Erythroblast (primary cell): ENCODE measurements at regions not wholly inside any gene's neighbourhood (a gene's known extent, or its start where the extent isn't known, plus 50 kb on each side); places are given as distances from the start of the nearest gene placed in this dataset.
"Not testable (repeated sequence)": the region's sequence is repeated elsewhere in the genome, so short reads cannot be mapped to it uniquely, and the experiment has no call there.

Experiments
- DNase-seq, 2 experiments: peaks; one replicate each; lab custom pipeline; 2025; lab: John Stamatoyannopoulos, UW
- GATA1 ChIP-seq: IDR thresholded peaks from 2 replicates; pipeline ENCODE4 v1.6.1; 2011; ENCODE audit warnings: low read depth, mild to moderate bottlenecking, control low read depth, low read length, moderate library complexity
- POLR2A ChIP-seq: IDR thresholded peaks from 2 replicates; pipeline ENCODE4 v1.6.1; 2011; ENCODE audit warnings: mild to moderate bottlenecking, low read length

DNA sequence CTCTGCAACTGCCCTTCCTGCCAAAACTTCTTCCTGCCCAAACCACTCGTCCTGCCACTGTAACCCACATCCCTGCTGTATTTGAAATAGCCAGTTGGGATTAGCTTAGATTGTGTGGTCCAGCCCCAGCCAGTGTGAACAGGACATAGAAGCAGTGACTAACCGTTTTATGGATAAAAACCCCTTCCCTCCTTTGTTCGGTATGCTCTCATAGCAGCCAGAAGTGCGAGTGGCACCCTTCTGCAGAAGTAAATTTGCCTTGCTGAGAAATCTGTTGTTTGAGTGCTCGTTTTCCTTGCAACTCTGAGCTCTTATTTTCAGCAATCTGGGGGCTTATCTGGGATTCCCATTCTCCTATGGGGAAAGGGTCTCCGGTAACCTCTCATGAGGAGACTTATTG lies 470.0 kb downstream of the PRDM9 start:
- TF ChIP-seq GATA1 = no peak
- no peak for TF ChIP-seq POLR2A
- DNase-seq = no peak

GRCh38 chr5:23977997-23978396 lies 470.6 kb downstream of the PRDM9 start:
- peak; percentile 27 to 33 for DNase-seq
- TF ChIP-seq POLR2A (no peak), GATA1 (no peak)

DNA sequence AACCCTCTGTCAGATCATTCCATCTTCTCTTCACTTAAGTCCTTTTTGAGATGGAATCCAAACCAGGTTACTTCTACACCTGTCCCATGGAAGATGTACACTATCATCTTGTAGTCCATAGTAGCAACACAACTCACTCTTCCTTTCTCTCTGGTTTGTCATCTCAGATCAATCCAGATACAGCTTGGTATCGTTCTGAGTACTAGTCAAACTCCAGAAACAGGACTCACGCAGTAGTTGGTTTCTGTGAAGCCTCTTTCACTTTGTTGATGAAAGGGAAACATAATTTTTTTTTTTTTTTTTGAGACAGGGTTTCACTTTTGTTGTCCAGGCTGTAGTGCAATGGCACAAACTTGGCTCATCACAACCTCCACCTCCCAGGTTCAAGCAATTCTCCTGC lies 484.0 kb downstream of the PRDM9 start:
- no peak for TF ChIP-seq GATA1
- TF ChIP-seq POLR2A = no peak
- DNase-seq = no peak

DNA sequence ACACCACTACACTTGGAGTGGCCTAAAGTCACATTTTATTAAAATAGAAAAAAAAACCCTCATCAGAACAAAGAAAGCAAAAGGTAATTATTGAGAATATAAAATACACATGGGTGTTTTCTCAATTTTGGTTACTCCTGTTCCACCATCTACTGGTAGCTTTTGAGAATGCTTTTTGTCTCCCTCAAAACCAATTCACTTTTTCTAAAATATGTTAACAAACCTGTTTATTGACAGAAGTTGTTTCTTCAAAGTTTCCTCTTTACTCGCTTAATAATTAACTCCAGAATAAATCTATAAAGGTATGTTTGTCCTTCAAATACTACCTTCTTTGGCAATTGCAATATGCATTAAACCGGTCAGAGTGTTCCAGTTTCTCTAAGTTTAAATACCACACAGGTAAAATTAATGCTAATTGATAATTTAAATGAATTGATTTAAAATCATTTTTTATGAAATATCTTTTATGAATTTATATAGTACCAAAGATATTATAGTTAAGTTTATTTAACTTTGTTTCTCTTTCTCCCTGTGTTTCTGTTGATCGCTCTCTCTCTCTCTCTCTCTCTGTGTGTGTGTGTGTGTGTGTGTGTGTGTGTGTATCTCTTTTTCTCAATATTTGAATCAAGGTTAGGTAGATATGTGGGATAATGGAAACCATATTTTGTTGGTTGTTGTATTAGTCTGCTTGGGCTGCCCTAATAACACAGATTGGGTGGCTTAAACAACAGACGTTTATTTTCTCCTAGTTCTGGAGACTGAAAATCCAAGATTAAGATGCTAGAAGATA lies 487.4 kb downstream of the PRDM9 start:
- TF ChIP-seq POLR2A = no peak
- no peak for TF ChIP-seq GATA1
- no peak for DNase-seq

DNA sequence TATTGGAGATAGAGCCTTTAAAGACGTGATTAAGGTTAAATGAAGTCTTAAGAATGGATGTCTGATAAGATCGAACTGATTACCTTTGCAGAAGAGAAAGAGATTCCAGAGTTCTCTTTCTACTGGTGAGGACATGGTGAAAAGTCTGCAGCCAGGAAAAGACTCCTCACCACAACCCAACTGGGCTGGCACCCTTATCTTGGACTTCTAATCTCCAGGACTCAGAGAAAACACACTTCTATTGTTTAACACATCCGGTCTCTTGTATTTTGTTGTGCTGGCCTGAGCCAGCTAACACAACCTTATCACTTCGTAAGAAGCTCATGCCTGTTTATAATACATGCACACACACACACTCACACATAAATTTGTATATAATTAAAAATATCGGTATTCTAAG lies 489.1 kb downstream of the PRDM9 start:
- DNase-seq = no peak
- TF ChIP-seq GATA1 (no peak), POLR2A (no peak)

DNA sequence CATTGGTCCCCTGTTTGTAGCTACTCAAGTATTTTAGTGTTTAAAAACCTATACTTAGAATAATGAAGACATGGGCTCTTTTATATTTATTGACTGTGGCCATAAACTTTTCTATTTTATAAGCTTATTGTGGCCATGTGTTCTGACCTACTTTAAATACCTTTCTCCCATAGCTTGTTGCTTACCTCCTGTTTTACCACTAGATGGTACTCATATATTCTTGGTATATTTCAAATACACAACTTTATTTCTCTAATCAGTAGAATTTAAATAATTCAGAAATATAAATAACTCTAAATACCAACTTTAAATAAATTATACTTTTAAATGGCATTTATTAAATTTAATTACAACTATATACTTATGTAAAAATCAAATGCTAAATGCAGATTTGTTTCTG lies 498.0 kb downstream of the PRDM9 start:
- TF ChIP-seq GATA1 (no peak), POLR2A (no peak)
- DNase-seq = no peak

GRCh38 chr5:24017710-24018109 lies 510.3 kb downstream of the PRDM9 start:
- DNase-seq = not testable (repeated sequence)

DNA sequence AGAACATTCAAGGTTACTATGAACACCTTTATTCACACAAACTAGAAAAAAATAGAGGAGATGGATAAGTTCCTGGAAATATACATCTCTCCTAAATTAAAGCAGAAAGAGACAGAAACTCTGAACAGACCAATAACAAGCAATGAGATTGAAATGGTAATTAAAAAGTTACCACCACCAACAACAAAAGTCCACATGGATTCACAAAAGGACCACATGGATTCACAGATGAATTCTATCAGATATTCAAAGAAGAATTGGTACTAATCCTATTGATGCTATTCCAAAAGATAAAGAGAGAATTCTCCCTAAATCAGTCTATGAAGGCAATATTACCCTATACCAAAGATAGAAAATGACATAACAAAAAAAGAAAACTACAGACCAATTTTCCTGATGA lies 518.9 kb downstream of the PRDM9 start:
- DNase-seq = no peak
- TF ChIP-seq POLR2A (no peak), GATA1 (no peak)

- no peak for DNase-seq
- TF ChIP-seq GATA1 = no peak
- no peak for TF ChIP-seq POLR2A
Observed at GRCh38 chr5:24042688-24043087, 535.3 kb downstream of the PRDM9 start.

DNA sequence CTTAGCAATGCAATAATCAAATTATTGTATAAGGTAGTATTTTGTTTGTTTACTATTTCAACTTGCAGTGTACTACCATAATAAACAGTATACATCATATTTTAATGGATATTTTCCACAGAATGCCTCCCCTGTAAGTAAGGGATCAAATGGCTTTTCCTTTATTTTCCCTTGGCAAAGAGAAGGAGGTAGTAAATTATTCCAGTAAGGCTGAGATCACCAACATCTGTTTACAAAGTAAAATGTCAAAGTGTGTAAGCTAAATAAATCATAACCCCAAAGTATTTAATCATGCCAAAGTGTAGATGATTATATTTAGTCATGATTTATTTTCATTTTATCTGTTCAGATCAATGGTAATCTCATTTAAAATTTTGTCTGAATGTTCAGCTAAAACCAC lies 537.6 kb downstream of the PRDM9 start:
- DNase-seq = no peak
- TF ChIP-seq GATA1 (no peak), POLR2A (no peak)

GRCh38 chr5:24053737-24054136 lies 546.3 kb downstream of the PRDM9 start:
- DNase-seq = no peak
- TF ChIP-seq GATA1 = no peak
- TF ChIP-seq POLR2A = no peak

- no peak for TF ChIP-seq POLR2A
- TF ChIP-seq GATA1 = no peak
- no peak for DNase-seq
Observed at GRCh38 chr5:24059006-24059405, 551.6 kb downstream of the PRDM9 start.

DNA sequence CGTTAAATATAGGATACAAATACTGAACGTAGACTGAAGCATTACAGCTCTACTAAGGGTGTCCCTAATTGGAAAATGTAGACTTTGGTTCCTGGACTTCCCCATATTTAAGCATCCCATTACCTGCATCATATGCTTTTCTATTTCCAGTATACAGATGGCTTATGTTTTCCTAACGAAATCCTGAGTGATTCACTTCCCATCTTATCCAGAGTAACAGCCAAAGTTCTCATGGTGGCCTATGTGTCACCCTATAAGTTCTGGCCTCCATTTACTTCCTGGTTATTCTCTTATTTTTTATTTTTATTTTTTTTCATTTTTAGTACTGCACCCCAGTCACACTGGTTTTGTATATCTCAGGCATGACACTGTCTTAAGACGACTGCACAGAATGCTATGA lies 552.3 kb downstream of the PRDM9 start:
- DNase-seq = no peak
- TF ChIP-seq GATA1 (no peak), POLR2A (no peak)

DNA sequence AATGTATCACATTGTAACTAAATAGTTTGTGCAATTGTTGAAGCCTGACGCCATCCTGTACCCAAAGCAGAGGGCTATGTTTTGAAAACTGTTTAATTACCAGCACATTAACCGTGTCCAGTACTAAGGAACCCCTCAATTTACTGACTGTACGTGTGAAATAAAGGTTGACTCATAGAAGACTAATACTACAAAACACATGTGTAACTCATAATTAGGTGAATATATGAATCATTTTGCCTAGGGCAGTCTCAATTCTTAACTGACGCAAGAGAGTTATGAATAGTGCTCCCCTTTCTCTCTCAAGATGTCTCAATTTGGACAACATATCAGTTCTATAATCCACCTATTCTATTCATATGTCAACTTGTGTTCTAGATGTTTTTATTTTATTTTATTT lies 558.4 kb downstream of the PRDM9 start:
- DNase-seq = no peak
- TF ChIP-seq POLR2A (no peak), GATA1 (no peak)

- no peak for DNase-seq
- TF ChIP-seq POLR2A (no peak), GATA1 (no peak)
Observed at GRCh38 chr5:24067208-24067607, 559.8 kb downstream of the PRDM9 start.

DNA sequence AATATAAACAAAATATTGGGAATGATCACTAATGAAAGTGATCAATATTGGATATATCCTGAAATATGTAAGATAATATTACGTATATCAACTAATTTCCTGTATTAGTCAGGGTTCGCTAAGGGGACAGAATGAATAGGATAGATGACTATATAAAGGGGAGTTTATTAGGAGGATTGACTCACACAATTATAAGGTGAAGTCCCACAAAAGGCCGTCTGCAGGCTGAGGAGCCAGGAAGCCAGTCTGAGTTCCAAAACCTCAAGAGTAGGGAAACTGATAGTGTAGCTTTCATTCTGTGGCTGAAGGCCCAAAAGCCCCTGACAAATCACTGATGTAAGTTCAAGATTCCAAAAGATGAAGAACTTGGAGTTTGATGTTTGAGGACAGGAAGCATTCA lies 561.1 kb downstream of the PRDM9 start:
- no peak for DNase-seq
- TF ChIP-seq POLR2A = no peak
- TF ChIP-seq GATA1 = no peak
